Cortex of kidney (tissue), 1 donor: ENCODE measurements at regions not wholly inside any gene's neighbourhood (a gene's known extent, or its start where the extent isn't known, plus 50 kb on each side); places are given as distances from the start of the nearest gene placed in this dataset.
"Not testable (repeated sequence)": the region's sequence is repeated elsewhere in the genome, so short reads cannot be mapped to it uniquely, and the experiment has no call there.

Experiments
- DNase-seq: peaks from one replicate; lab custom pipeline; 2025; lab: John Stamatoyannopoulos, UW

DNA sequence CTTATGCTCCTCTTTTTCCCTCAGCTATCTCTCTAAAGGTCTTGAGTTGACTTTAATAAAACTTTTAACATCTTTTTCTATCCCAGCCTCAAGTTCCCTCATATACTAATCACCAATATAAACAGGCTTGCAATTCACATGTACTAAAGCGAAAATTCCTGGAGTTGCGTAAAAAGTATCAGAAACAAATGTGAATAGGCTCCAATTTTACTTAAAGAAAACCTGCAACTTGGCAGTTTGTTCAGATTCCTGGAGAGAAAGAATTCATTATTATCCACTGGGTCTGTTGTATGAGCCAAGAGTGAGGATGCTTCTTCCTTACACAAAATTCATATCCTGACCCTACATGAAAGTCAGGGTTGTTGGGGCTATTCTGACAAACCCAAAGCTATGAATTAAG lies 384.2 kb downstream of the DTWD2 start:
- no peak for DNase-seq

DNA sequence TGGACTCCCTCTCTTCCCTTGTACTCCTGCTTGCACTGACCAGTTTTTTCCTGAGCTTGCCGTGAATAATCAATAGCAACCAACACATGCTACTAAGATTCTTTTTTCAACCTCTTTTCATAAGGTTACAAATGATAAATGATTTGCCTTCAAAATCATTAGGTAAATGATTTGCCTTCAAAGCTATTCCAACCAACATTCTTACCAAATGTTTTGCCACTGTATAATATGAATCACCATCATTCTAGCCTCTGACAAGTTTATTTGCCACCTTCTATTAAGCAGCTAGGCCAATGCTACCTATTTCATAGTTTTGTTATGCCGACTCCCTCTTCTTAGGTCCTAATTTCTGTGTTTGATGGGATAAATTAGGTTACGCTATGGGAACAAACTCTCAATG lies 385.1 kb downstream of the DTWD2 start:
- DNase-seq = no peak

DNA sequence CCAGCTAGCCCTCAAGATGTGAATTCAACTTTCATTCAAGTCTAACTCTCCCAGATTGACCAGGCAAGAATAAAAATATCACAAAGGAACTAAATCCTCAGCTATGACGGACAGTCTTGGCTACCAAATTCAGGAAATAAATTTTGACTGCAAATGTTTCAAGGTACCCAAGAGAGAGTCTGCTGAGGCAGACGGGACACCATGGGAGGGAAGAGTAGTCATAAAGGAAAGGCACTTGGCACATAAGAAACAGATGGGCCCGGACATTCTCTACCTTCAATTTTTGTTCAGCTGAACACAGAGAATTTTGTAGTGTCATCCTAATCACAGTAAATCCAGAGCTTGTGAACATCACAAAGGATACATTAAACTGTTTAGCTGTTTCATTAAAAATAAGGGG lies 390.0 kb downstream of the DTWD2 start:
- no peak for DNase-seq

DNA sequence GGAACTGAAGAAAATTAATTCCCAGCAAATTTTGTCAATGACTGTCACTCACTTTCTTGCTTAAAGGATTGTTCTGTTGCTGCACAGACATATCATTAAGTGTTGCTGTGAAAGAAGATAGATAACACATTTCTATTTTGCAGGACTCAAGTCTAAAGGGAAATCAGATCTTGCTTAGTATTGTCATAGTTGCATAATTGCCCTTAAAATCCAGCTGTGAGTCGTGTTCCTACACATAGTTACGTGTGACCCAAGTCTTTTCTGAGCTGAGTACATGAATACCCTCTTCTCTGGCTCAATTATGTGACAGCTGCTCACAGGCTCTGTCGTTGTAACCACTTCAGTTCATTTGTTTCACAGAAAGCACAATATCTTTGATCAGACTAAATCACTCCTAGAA lies 390.8 kb downstream of the DTWD2 start:
- no peak for DNase-seq

DNA sequence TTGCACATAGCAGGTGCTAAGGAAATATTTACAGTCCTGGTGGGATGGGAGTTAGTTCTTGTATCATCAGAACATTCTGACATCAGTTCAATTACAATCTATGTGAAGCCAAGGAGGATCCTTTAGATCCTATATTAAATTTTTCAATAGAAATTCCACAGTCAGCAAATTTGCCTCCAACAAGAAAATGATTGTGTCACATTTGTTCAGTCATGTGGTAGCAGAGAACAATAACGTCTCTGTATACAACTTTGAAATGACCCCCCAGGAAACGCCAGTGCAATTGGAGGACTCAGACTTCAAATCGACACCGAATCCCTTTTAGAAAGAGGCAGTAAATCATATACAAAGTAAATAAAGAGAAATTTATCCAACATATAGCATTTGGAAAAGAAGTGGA lies 392.1 kb downstream of the DTWD2 start:
- DNase-seq = no peak

DNA sequence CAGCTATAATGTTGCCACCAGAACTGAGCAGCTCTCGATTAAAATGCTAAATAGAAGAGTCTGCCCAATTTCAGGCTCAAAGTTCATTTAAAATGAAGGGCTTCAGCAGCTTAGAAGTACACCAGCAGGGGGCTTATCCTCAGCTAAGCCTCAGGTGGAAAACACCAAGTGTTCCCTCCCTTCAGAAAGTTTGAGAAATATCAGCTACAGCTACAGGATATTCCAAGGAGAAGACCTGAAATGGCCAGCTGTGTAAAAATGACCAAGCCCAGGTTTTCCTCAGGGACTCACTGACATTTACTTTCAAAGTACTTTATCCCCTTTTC lies 395.4 kb downstream of the DTWD2 start:
- DNase-seq = no peak

DNA sequence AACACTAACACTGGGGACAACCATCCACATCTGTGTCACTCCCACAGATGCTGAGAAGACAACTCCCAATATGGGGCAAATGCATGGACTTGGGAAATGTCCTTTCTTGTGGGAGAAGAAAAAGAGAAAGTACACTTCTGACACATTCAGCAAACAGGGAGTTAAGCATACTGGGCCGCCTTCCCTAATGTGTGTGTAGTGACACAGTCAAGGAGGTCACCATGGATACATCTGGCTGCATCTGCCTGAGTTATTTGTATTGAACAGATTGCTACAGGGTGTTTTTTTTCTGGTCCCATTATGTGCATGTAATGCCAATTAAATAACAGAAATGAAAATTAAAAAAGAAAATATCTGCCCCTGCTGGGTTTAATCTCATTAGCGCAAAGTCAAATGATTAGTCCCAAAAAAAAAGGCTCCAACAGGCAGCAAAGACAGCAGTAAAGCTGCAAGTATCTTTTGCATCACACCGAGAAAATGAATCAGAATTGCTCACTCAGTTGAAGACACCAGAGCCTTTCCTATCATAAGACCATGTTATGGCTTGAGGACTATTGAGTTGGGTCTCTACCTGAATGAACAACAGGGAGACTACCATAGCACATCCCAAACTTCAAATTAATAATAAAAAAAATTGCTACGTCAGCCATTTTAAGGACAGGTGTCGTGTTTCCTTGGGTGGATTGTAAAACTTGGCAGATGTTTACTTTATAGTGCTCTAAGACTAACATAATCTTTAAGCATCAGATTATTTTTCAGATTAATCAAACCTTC lies 395.9 kb downstream of the DTWD2 start:
- no peak for DNase-seq

DNA sequence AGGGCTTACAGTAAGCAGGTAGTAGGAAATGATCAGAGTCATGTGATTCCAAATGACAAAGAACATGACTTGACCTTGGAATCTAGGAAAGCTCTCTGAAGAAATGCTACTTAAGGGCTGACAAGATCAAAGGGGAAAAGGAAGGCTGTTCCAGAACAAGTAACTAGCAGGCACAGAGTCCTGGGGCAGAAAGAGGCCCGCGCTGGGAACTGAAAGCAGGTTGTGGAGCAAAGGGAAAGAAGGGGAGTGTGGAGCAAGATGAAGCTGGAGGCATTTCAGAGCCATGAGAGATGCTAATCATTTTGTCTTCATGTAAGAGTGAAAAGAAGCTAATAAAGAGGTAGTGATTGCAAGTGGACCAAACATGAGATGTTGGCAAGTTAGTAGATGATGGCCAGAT lies 397.5 kb downstream of the DTWD2 start:
- no peak for DNase-seq

DNA sequence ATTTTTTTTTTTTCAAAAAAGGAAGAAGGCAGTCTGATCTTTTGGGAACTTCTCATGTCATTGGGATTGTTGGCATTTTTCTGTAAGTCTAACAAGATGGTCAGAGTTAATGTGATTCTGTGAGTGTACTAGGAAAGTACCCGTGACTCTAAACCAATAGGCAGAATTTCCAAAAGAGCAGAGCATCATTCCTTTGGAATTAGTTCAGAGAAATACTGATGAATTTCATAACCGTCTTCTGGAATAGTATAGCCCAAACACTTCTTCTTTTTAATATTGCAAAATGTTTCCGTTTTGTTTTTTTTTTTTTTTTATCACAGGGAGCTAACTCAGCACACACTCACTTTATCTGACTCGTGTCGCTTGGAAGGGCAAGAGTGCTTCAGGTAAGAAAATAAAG lies 407.4 kb downstream of the DTWD2 start:
- no peak for DNase-seq

DNA sequence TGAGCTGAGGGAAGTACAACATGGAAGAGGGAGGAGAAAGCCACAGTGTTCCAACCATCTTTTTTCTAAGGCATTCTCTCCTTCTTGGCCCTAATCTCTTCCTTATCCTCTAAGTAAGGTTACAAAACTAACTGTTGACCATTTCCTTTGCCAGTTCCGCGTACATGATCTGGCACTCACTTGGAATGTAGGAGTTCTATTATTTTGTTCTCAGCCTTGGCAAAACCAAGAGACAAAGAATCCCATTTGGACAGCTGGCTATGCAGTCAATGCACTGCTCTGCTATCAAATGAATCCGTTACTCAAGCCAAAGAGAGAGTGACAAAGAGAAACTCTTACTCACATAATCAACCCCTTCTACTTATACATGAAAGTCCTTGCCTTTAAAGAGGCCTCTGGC lies 410.3 kb downstream of the DTWD2 start:
- no peak for DNase-seq

DNA sequence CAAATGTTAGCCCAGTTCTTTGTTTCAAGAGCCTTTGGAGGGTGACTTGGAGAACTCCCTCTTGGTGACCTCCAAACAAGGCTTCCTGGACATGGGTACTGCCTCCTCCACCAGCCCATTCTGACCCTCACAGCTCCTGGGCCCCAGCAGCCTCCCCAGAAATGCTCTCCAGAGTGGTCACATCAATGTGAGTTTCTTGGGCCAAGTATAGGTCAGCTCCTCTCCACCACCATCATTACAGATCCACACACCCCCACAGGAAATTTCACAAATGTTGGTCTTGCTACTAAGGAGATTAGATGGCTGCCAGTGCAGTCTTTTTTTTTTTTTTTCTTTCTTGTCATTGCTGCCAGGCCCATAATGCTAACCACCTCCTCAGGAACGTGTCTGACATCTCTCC lies 410.7 kb downstream of the DTWD2 start:
- no peak for DNase-seq

DNA sequence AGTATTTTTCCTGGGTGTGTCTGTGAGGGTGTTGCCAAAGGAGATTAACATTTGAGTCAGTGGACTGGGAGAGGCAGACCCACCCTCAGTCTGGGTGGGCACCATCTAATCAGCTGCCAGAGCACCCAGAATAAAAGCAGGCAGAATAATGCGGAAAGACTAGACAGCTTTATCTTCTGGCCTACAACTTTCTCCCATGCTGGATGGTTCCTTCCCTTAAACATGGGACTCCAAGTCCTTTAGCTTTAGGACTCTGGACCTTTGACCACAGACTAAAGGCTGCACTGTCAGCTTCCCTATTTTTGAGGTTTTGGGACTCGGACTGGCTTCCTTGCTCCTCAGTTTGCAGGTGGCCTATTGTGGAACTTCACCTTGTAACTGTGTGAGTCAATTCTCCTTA lies 418.1 kb downstream of the DTWD2 start:
- DNase-seq = not testable (repeated sequence)

DNA sequence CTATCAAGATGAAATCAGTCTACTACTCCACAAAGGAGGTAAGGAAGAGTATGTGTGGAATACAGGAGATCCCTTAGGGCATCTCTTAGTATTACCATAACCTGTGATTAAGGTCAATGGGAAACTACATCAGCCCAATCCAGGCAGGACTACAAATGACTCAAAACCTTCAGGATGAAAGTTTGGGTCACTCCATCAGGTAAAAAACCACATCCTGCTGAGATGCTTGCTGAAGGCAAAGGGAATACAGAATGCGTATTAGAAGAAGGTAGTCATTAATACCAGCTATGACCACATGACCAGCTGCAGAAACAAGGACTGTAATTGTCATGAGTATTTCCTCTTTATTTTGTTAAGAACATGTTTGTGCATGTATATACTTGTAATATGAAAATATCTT lies 418.8 kb downstream of the DTWD2 start:
- not testable (repeated sequence) for DNase-seq

DNA sequence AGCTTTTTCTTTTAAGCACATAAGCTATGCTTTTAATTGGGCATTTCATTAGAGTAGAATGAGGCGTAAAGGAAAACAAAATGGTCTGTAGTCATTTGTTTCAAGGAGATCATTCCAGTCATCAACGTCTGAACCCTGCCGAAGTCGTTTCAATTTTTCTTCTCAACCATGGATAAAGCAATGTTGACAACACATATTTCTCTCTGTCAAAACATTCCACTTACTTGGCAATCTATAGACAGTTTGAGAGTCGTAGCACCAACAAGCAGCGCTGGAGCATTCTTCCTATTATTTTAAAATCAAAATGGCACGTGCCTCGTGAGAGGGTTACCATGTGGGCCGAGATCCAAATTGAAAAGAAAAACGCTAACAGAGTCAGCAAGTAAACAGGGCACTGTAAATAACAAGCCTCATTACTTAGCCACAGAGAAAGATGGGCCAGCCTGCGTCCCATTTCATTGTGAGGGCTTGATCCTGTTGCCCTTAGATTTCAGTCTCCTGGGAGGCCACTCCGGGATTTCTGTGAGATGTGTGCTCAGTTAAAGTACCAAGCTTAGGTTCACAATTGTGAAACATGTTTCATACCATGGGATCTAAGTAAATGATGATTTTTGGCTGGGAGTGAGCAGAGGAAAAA lies 422.9 kb downstream of the DTWD2 start:
- no peak for DNase-seq

DNA sequence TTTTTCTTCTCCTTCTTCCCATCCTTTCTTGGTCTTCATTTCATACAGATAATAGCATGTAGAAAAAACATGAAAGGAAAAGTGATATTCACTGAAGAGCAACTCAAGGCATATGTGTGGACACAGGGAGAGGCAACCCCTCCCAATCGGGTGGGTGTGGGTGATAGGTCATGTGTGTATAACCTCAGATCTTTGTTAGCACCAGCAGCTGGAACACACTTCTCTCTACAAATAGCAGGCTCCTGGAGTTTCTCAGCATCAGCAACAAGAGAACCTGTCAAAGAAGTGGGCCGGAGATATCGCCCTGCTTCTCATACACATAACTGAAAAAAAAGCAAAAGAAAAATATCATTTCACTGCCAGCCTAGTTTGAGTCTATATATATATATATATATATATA lies 426.4 kb downstream of the DTWD2 start:
- no peak for DNase-seq

DNA sequence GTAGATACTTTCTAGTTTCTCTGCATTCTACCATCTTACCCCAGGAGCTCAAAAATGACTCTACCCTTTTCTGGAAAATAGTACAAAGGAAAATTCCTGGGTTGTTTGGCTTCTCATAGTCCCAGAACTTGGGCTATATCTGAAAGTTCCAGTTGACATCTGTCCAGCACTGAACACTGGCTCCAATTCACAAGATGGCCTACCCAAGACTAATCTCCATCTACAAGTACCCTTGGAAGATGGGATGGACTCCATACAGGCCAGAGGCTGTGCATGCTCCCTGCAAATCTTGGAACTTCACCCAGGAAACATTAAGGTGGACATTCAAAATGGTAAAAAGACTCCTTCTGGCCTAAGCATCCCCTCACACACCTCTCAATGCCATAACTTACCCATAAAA lies 427.1 kb downstream of the DTWD2 start:
- DNase-seq = no peak

DNA sequence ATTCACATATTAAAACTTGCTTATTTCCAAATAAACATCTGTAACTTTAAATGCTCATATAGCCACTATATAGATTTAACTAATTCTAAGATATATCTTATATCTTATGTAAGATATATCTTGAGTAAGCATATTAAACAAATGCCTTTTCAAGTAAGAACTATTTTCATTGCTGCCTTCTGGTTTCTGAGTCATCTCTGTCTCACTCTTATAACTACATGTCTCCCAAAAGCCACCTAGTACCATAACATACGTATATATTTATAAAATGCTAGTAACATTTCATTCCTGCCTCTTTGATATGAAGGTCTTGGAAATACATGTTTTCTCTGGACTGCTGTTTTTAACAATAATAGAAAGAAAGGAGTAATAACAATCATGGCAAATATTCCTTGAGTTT lies 429.5 kb downstream of the DTWD2 start:
- no peak for DNase-seq

DNA sequence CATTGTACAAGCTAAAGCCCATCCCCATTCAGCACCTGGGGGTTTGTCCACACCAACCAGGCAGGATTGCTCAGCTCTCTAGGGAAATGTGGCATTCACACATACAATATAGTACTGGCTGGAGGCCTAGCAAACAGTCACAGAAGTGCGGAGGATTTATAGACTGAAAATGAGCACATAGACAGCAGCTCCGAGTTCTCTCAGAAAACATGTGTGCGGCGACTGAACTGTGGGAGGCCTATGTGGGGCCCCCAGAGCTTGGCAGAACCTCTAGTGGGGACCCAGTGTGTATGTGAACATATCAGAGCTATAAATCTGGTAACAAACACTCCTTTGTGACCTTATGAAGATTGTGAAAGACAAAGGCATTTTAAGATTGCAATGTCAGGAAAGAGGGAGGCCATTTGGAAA lies 431.1 kb downstream of the DTWD2 start:
- no peak for DNase-seq

DNA sequence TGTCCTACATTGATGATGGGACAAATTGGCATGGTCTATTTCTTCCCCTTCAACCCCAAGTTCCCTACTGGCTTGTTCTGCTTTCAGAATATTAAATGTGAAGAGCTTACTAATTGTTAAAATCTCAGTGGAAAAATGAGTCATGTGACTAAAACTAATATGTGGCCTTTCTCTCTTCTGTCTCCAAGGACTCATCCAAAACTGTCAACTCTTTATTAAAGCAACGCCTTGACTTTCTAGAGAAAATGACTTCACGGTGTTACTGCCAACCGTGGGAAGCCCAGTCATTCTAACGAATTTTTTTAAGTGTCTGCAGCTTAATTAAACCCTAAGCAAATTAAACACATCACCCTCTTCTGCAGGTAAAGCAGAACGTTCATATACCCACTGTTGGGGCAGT lies 431.6 kb downstream of the DTWD2 start:
- DNase-seq = no peak

DNA sequence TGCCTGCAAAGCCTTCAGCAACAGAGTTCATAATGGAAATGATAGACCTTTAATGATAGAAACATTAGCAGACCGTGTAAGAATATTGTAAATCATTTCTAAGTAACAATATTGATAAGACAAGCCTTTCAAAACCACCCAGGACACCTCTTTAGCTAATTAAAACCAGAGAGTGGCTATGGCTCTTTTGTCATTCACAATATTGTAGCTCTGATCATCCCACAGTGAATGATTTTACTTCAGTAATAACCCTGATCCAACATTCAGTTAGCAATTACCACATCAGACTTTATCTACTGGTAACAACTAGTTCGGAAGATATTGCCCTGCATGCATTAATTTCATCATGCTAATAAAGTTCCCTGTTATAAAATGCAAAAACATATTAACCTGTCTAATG lies 432.6 kb downstream of the DTWD2 start:
- no peak for DNase-seq

DNA sequence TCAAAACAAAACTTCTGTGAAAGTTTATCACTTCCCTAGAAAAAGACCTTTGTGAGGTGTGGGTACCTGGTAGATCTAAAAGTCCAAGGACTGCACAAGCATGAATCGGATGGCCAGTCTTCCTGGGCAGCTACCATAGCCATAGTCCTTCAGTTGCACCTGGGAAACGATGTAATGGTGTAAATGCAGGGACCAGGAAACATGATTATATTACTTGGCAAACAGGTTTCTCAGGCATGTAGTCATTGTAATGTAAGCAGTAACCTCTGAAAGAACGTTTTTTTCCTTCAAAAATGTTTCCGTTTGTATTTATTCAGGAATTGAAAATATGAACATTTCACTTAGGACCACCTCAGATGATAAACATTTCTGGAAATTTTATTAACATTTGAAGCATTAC lies 433.4 kb downstream of the DTWD2 start:
- no peak for DNase-seq

DNA sequence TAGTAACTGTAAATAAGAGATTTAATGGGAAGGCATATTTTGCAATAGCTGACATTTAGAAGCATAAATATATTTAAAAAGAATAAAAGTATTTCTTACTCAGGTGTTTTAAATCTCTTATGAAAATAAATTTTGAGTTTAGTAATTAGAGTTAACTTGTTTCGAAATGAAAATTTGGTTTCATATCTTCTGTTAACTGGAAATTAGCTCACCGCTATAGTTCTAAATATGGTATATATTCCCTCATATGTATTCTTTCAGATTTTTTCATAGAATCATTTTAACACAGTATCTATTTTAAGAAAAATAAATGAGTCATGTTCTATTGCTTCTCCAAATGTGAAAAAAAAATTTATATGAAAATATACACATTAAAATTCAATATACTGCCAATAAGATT lies 434.1 kb downstream of the DTWD2 start:
- no peak for DNase-seq

DNA sequence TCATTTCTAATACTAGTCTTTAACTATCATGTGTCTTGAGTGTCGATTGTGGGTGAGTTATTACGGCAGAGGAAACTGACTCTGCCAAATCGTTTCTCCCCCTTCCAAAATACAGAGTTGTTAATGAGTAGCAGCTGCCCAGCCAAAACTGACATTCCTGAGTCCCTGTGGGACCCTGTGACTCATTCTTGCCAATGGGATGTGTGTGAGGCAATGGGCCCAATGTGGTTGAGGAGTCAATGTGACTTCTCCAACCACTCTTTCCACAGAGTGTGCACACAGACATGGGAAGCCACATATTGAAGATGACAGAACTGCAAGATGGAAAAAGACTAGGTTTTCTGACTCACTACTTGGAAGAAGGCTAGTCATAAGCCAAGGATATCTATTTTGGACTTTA lies 434.7 kb downstream of the DTWD2 start:
- no peak for DNase-seq

DNA sequence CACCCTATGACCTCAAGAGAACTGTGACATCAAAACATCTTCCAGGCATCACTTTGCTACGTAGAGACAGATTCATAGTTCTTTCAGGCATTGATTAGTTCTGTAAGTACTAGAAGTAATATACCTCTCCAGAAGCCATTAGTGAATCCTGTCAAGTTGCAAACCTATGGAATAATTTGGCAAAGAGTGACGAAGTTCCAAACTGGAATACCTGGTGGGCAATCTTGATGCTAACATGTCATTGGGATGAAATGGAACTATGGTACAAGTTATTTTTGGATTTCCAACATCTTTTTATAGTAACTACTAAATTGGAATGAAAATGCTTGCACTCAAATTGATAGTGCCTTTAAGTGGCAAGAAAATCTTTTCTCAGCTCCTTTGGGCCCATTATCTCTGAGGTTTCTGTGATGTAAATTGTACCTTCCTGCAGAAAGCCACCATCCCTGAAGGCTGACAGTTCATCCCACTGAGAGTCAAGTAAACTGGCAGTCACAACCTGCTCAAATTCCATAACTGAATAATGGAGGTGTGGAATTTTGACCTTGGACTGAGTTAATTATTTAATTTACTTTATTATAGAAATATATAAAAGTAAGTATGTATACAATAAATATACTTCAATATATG lies 435.5 kb downstream of the DTWD2 start:
- no peak for DNase-seq
